Astrocyte of the spinal cord (primary cell): ENCODE measurements at regions not wholly inside any gene's neighbourhood (a gene's known extent, or its start where the extent isn't known, plus 50 kb on each side); places are given as distances from the start of the nearest gene placed in this dataset.
A peak's percentile ranks its signal among the peaks of the same experiment; 100 is the strongest.

ENCODE experiments used
- DNase-seq: peaks from one replicate; pipeline ENCODE4 v3.0.0; 2011; ENCODE audit warnings: low read depth, low spot score
- H3K4me3 ChIP-seq: 2 replicates; pipeline ENCODE4 v1.5.1; 2011; ENCODE audit warnings: low read depth, mild to moderate bottlenecking, low read length, moderate library complexity
- in situ Hi-C: cut with HindIII; loops from 2 replicates; pipeline ENCODE4 v1.10.0; 2017; ENCODE audit warnings: low sequenced_read_pairs
- TF ChIP-seq, protein P1 (sequence below): IDR thresholded peaks from 2 replicates; pipeline ENCODE4 v1.5.1; 2012; ENCODE audit warnings: low read depth, mild to moderate bottlenecking, low read length, inconsistent platforms

DNA sequence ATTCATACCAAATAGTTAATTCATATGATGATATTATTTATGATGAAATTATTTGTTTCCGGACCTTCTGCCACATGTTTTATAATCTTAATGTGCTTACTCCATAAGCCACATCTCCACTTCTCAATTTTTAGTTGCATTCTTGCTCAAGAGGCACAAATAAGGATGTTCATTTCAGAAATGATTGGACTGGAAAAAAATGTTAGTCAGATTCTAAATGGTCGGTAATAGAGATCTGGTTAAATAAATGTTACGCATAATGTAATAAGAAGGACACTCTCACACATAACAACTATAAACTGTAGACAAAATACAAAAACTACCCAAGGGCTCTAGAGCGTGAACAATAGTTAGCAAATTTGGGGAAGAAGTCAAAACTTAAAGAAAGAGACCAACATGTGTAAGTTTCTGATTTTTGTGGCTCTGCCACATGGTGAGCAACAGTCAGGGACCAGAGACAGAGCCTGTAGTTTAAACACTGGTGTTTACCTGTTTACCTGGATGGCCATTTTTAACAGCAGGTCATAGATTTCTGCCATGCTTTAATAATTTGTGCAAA lies 554.3 kb upstream of the CLINT1 start:
- in situ Hi-C loops = no loop called here
- TF ChIP-seq, protein P1, sequence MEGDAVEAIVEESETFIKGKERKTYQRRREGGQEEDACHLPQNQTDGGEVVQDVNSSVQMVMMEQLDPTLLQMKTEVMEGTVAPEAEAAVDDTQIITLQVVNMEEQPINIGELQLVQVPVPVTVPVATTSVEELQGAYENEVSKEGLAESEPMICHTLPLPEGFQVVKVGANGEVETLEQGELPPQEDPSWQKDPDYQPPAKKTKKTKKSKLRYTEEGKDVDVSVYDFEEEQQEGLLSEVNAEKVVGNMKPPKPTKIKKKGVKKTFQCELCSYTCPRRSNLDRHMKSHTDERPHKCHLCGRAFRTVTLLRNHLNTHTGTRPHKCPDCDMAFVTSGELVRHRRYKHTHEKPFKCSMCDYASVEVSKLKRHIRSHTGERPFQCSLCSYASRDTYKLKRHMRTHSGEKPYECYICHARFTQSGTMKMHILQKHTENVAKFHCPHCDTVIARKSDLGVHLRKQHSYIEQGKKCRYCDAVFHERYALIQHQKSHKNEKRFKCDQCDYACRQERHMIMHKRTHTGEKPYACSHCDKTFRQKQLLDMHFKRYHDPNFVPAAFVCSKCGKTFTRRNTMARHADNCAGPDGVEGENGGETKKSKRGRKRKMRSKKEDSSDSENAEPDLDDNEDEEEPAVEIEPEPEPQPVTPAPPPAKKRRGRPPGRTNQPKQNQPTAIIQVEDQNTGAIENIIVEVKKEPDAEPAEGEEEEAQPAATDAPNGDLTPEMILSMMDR = no peak
- no peak for DNase-seq
- no peak overlapping the region for H3K4me3 ChIP-seq

GRCh38 chr5:158410976-158411375 lies 552.0 kb upstream of the CLINT1 start:
- in situ Hi-C loops = no loop called here
- TF ChIP-seq, protein P1 = no peak
- DNase-seq = peak; percentile 69
- H3K4me3 ChIP-seq = no peak overlapping the region

DNA sequence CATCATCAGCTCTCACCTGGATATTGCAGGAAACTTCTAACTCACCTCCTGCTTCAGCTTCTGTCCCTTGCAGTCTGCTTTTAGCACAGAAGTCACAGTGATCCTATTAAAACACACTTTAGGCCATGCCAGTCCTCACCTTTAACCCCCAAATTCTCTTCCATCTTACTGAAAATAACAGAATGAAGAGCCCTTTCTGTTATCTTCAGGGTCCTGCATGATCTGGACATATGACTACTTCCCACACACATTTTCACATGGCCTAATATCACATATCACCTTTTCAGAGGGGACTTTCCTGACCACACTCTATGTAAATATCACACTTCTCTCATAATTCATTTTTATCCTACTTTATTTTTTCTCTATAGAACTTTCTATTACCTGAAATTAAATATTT lies 550.6 kb upstream of the CLINT1 start:
- TF ChIP-seq, protein P1 = no peak
- no peak for DNase-seq
- in situ Hi-C loops = no loop called here
- H3K4me3 ChIP-seq = no peak overlapping the region

- H3K4me3 ChIP-seq = no peak overlapping the region
- no peak for DNase-seq
- TF ChIP-seq, protein P1 = no peak
- in situ Hi-C loops = no loop called here
Observed at GRCh38 chr5:158407824-158408195, 548.9 kb upstream of the CLINT1 start.

DNA sequence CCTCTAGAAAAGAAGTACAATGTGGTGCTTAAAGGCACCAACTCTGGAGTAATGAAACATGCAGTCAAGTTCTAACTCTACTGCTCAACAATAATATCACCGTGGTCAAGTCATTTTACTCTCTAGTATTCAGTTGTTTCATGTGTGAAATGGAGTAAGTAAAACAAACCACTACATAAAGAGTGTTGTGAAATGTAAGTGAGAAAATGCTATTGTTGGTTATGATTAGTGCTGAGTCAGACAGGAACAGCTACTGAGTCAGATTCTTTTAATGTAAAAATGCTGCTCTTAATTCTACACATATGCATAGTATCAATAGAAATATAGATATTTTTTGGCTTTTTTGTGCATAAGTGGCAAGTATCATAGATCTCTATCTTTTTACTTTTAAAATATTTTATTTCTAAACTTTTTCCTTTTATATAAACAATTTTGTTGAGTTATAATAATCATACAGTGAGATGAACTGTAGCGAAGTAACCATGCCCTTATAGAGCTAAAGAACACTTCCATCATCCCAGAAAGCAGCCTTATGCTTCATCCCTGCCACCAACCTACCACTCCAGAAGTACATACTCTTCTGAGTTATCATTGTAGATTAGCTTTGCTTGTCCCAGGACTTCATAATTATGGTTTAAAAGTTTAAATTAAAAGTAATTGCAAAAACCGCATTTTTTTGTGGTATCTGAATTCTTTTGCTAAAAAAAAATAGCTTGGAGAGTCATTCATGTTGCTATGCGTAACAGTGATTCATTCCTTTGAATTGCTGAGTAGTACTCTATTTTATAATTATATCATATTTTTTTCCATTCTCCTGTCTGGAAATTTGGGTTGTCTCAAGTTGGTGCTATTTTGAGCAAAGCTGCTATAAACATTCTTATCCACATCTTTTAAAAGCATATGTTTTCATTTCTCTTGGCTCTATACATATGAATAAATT lies 548.2 kb upstream of the CLINT1 start:
- in situ Hi-C loops = no loop called here
- H3K4me3 ChIP-seq = no peak overlapping the region
- peak; percentile 76 for DNase-seq
- TF ChIP-seq, protein P1 = no peak

DNA sequence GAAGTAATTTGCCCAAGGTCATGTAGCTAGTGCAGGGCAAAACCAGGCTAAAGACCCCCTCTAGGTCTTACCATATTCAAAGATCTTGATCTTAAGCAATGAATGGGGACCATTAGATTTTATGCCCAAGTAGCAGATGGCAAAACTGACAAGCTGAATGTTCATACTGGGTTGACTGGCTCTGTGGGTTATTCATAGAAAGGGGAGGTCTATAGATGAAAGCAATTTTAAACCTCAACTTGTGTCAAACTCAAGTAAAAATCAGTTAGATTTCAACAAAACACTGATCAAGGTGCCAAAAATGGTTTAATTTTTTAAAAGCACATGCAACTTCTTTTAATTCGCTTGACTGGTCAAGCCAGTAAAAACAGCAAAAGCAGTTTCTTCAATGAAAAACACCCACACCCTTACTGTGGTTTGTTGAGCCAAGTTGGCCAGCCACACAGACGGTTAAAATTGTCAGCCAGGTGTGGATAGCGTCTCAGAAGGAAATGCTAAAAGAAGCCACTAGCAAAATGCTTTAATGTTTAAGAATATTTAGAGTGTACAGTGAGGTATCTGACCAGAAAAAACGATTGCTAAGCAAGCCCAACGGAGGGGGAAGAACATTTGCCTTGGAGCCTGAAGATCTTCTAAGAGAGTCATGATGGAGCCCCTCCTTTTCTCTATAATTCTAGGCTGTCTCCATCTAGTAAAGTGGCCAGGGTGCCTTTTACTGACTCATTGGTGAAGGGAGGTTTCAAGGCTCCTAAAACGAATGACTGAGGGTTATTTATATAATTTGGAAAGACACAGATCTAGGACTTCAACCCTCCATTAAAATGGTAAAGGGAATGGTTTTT lies 539.6 kb upstream of the CLINT1 start:
- H3K4me3 ChIP-seq = no peak overlapping the region
- TF ChIP-seq, protein P1 = no peak
- no peak for DNase-seq
- in situ Hi-C loops = no loop called here
